ENCODE measurements at regions not wholly inside any gene's neighbourhood (a gene's known extent, or its start where the extent isn't known, plus 50 kb on each side); places are given as distances from the start of the nearest gene placed in this dataset.

GRCh38 chr6:71077655-71078054 lies 120.8 kb upstream of the B3GAT2 start (continued):
- TF ChIP-seq RXRA (IDR thresholded peaks at IDR 0.05; ENCODE audit: insufficient read depth, low read depth, low read length): no peak
- TF ChIP-seq CTCF (IDR thresholded peaks at IDR 0.05; ENCODE audit: control extremely low read depth in 1 of 3, insufficient read depth in 1 of 3, low read depth in 1 of 3, low read length in 3 of 3): no peak
